Kidney epithelial cell (primary cell): ENCODE measurements at regions not wholly inside any gene's neighbourhood (a gene's known extent, or its start where the extent isn't known, plus 50 kb on each side); places are given as distances from the start of the nearest gene placed in this dataset.
"Not testable (repeated sequence)": the region's sequence is repeated elsewhere in the genome, so short reads cannot be mapped to it uniquely, and the experiment has no call there.

ENCODE experiments used
- DNase-seq: peaks from one replicate; pipeline ENCODE4 v3.0.0-alpha.2; 2010; ENCODE audit warnings: low read depth
- H3K27me3 ChIP-seq: 2 replicates; pipeline ENCODE4 v1.6.0; 2011; ENCODE audit warnings: low read length; ENCODE audit not compliant: control insufficient read depth, insufficient read depth
- H3K36me3 ChIP-seq: 2 replicates; pipeline ENCODE4 v1.5.1; 2011; ENCODE audit warnings: low read length; ENCODE audit not compliant: control insufficient read depth, insufficient read depth
- H3K4me3 ChIP-seq: 2 replicates; pipeline ENCODE4 v1.5.1; 2011; ENCODE audit warnings: low read depth, mild to moderate bottlenecking, control low read depth, low read length
- TF ChIP-seq, protein P1 (sequence below): IDR thresholded peaks from 2 replicates; pipeline ENCODE4 v1.5.1; 2011; ENCODE audit warnings: mild to moderate bottlenecking, moderate library complexity, low read length, control low read depth, inconsistent platforms; ENCODE audit not compliant: insufficient read depth, poor library complexity, severe bottlenecking

DNA sequence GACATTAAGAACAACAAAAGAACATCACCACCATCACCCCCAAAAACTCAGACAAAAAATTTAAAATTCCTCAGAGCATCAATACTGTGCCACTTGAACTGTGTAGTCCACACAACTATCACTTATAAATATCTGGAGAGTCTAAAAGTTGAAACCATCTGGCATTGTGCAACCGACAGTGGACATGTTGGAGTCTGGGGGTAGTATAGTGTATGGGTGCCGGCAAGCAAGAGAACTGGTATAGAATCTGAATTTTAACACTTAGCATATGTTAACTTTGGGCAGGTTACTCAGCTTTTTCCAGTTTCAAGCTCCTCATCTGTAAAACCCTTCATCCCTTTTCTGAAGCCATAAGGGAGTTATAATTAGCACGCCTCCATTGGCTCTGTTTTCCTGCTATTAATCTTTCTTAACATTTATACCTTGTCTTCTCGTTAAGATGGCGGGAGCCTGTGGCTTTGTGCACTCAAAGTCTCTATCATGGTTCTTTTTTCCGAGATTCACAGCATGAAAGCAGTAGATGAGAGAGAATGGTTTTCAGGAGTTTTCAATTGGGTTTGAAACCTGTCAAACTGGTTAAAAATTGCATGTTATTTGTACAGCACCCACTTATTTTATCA is 255.7 kb upstream of the TBL1XR1 start:
- no peak for DNase-seq
- H3K4me3 ChIP-seq, result no peak overlapping the region
- H3K36me3 ChIP-seq, result no peaks in the 10 kb centered on the region
- TF ChIP-seq, protein P1, sequence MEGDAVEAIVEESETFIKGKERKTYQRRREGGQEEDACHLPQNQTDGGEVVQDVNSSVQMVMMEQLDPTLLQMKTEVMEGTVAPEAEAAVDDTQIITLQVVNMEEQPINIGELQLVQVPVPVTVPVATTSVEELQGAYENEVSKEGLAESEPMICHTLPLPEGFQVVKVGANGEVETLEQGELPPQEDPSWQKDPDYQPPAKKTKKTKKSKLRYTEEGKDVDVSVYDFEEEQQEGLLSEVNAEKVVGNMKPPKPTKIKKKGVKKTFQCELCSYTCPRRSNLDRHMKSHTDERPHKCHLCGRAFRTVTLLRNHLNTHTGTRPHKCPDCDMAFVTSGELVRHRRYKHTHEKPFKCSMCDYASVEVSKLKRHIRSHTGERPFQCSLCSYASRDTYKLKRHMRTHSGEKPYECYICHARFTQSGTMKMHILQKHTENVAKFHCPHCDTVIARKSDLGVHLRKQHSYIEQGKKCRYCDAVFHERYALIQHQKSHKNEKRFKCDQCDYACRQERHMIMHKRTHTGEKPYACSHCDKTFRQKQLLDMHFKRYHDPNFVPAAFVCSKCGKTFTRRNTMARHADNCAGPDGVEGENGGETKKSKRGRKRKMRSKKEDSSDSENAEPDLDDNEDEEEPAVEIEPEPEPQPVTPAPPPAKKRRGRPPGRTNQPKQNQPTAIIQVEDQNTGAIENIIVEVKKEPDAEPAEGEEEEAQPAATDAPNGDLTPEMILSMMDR, result no peak
- no peaks in the 10 kb centered on the region for H3K27me3 ChIP-seq

DNA sequence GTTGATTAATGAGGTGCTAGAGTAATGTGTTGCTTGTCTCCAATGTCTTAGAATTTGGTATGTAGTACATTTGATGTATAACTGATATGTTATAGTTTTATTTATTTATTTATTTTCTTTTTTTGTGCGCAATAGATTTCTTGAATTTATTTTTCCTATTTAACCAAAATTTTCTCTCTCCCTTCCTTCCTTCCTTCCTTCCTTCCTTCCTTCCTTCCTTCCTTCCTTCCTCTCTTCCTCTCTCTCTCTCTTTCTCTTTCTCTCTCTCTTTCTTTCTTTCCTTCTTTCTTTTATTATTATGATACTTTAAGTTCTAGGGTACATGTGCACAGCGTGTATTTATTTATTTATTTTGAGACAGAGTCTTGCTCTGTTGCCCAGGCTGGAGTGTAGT is 256.2 kb upstream of the TBL1XR1 start:
- DNase-seq, result no peak
- no peaks in the 10 kb centered on the region for H3K36me3 ChIP-seq
- TF ChIP-seq, protein P1, result no peak
- H3K27me3 ChIP-seq, result no peaks in the 10 kb centered on the region
- no peak overlapping the region for H3K4me3 ChIP-seq

DNA sequence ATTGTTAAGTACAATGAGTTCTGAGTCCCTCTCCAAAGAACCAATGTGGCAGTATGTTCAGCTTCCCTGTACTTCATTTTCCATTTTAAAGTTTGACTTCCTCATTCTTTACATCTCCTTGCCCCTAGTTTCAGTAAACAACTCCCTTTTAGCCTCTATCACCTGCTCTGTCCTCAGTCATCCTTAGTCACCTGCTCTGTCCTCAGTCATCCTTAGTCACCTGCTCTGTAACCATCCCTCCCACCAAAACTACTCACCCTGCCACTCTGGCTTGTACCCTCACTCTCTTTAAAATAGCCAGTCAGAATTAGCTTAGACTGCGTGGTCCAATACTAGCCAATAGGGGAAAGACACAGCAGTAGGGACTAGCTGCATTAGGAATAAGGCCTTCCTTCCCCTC is 259.9 kb upstream of the TBL1XR1 start:
- DNase-seq, H3K4me3 ChIP-seq, H3K27me3 ChIP-seq, H3K36me3 ChIP-seq: not testable (repeated sequence)

DNA sequence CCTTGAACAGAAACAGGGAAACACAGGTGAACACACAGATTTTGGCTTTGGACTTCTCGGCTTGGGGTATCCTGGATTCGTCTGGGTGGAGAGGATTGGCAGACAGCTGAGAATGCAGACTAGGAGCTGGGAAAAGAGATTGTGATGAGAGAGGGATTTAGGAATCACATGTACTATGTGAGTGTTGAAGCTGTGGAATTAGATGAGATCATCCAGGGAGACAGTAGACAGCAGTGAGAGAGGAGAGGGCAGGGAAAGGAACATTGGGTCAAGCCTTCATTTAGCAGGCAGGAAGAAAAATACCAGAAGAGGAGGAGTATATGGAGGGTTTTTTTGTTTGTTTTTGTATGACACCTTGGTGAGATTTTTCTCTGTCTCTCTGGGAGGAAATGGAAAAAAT is 262.1 kb upstream of the TBL1XR1 start:
- Histone ChIP-seq H3K27me3 (no peaks in the 10 kb centered on the region), H3K4me3 (no peak overlapping the region), H3K36me3 (no peaks in the 10 kb centered on the region)
- peak; percentile 64 for DNase-seq
- TF ChIP-seq, protein P1, result no peak

DNA sequence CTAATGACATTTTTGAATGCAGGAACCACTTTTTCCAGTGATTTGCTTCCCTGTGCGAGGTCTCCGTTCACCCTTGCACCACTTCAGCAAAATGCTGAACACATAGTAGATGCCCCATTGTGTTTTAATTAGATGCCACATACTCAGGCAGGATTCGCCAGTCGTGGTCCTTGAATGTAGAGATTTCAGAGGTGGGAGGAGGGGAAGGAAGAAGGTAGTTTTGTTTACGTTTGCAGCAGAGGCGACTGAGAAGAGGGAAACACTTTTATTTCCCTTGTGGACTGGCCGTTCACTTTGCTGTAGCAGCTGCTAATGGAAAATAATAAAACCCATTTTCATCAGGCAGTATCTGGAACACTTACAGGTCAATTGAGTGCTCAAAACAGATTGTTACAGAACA is 262.8 kb upstream of the TBL1XR1 start:
- DNase-seq, result no peak
- Histone ChIP-seq H3K4me3 (no peak overlapping the region), H3K36me3 (no peaks in the 10 kb centered on the region), H3K27me3 (no peaks in the 10 kb centered on the region)
- TF ChIP-seq, protein P1, result no peak

DNA sequence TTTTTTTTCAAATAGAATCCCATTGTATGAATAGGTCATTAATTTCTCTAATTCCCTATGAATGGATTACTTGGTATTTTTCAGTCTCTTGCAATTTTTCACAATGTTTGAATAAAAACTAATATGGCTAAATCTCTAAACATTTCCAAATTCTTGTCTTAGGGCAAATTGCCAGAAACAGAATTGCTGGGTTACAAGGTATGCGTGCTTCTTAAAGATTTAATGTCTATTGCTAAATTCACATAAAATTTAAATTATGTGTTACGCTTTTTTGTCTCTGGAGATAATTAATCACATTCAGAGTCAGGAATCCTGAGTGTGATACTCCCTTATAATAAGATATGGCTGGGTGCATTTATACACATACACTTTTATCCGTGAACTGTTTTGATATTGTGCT is 264.5 kb upstream of the TBL1XR1 start:
- DNase-seq, result no peak
- TF ChIP-seq, protein P1, result no peak
- Histone ChIP-seq H3K27me3 (no peaks in the 10 kb centered on the region), H3K4me3 (no peak overlapping the region), H3K36me3 (no peaks in the 10 kb centered on the region)

DNA sequence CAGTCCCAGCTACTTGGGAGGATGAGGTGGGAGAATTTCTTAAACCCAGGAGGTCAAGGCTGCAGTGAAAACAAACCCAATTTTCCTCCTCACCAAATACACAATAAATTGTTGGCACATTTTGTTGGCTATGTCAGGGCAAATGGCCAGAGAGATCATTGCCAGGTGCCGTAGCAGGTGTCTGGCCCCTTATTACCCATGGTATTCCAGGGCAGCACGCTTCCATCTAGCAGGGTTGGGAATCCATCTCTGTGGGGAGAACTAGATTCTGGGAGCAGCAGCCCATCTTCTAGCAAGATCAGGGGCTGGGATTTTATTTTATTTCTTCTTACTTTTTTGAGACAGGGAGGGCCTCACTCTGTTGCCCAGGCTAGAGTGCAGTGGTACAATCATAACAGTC is 266.1 kb upstream of the TBL1XR1 start:
- DNase-seq, H3K27me3 ChIP-seq, H3K4me3 ChIP-seq, H3K36me3 ChIP-seq: not testable (repeated sequence)
